Panc1 (cell line): ENCODE measurements at regions not wholly inside any gene's neighbourhood (a gene's known extent, or its start where the extent isn't known, plus 50 kb on each side); places are given as distances from the start of the nearest gene placed in this dataset.

Source experiments
- ATAC-seq: fragments of 200-7000 bp; cut with Tn5 transposase; 2 replicates; pipeline ENCODE4 v1.9.1; 2020; ENCODE audit warnings: mild to moderate bottlenecking, moderate library complexity
- BruUV-seq: library from RNA; stranded (reverse); fragments of 400-500 nt; replicated peaks from 2 replicates; lab custom pipeline; 2021; lab: Mats Ljungman, UMichigan
- CTCF ChIA-PET: fragments of 300-600 bp; sonication (Branson Sonifier 250); formaldehyde crosslinking; loops from one replicate; lab custom pipeline; 2022; ENCODE audit warnings: antibody characterized with exemption; lab: Charles Lee
- POLR2A ChIA-PET: fragments of 300-600 bp; sonication (Branson Sonifier 250); formaldehyde crosslinking; loops from one replicate; lab custom pipeline; 2022; ENCODE audit warnings: antibody characterized with exemption; lab: Charles Lee
- DNase-seq: peaks from one replicate; pipeline ENCODE4 v3.0.0-alpha.2; 2010; ENCODE audit warnings: low read depth, low spot score
- H3K27ac ChIP-seq: 2 replicates; pipeline ENCODE4 v1.5.1; 2011; ENCODE audit warnings: mild to moderate bottlenecking, low read length, inconsistent platforms
- H3K27me3 ChIP-seq: fragments of 200-500 bp; sonication (Bioruptor generic); 2 replicates; pipeline ENCODE4 v1.6.0; 2014; ENCODE audit warnings: low read length, inconsistent platforms; ENCODE audit not compliant: control insufficient read depth, insufficient read depth
- H3K36me3 ChIP-seq: fragments of 200-500 bp; sonication (Bioruptor generic); 2 replicates; pipeline ENCODE4 v1.5.1; 2014; ENCODE audit warnings: inconsistent platforms, mild to moderate bottlenecking, low read length, moderate library complexity; ENCODE audit not compliant: control insufficient read depth, insufficient read depth
- H3K4me1 ChIP-seq: 2 replicates; pipeline ENCODE4 v1.5.1; 2011; ENCODE audit warnings: inconsistent platforms, mild to moderate bottlenecking, low read length, moderate library complexity; ENCODE audit not compliant: control insufficient read depth, insufficient read depth
- H3K4me3 ChIP-seq, 2 experiments: 2 replicates each; pipeline ENCODE4 v1.5.1; 2011 to 2012; ENCODE audit warnings: low read depth in 2 of 2, low read length in 2 of 2, mild to moderate bottlenecking in 2 of 2, inconsistent platforms in 1 of 2, moderate library complexity in 1 of 2
- H3K9me3 ChIP-seq: fragments of 200-500 bp; sonication (Bioruptor generic); 2 replicates; pipeline ENCODE4 v1.5.1; 2014; ENCODE audit warnings: low read depth, mild to moderate bottlenecking, inconsistent platforms, low read length, moderate library complexity; ENCODE audit not compliant: control insufficient read depth, insufficient read depth
- CTCF ChIP-seq: fragments of 450-650 bp; IDR thresholded peaks from 2 replicates; pipeline ENCODE4 v1.5.1; 2017; ENCODE audit warnings: mild to moderate bottlenecking
- POLR2AphosphoS5 ChIP-seq: IDR thresholded peaks from 2 replicates; pipeline ENCODE4 v1.6.1; 2012; ENCODE audit warnings: mild to moderate bottlenecking, low read depth, low read length, moderate library complexity
- REST ChIP-seq, 2 experiments: IDR thresholded peaks; 2 replicates each; pipeline ENCODE4 v1.6.1; 2011 to 2012; ENCODE audit warnings: low read depth in 2 of 2, control low read depth in 1 of 2, low read length in 1 of 2, mild to moderate bottlenecking in 1 of 2, moderate library complexity in 1 of 2; ENCODE audit not compliant: insufficient read depth in 1 of 2
- SIN3A ChIP-seq: IDR thresholded peaks from 2 replicates; pipeline ENCODE4 v1.6.1; 2012; ENCODE audit warnings: low read depth, mild to moderate bottlenecking, low read length, moderate library complexity, borderline replicate concordance; ENCODE audit not compliant: insufficient read depth
- TCF7L2 ChIP-seq: IDR thresholded peaks from 2 replicates; pipeline ENCODE4 v1.6.1; 2011; ENCODE audit warnings: mild to moderate bottlenecking, low read depth, low read length, inconsistent platforms
- in situ Hi-C: cut with HindIII; loops from 2 replicates; pipeline ENCODE4 v1.10.0; 2016; ENCODE audit warnings: low sequenced_read_pairs, low pct_unique_long_range_greater_than_20kb
- intact Hi-C: fragments of 100-400 bp; cut with micrococcal nuclease; formaldehyde crosslinking; loops from one replicate; pipeline ENCODE4 v1.10.0; 2022; ENCODE audit not compliant: unreplicated experiment

GRCh38 chr4:175369087-175369486 is 443.0 kb downstream of the GPM6A start:
- intact Hi-C loops: no loop called here
- in situ Hi-C loops: no loop called here
- POLR2A ChIA-PET: no interaction called here
- no TSS peak for BruUV-seq
- H3K36me3 ChIP-seq: no peaks in the 10 kb centered on the region
- H3K9me3 ChIP-seq: no peaks in the 10 kb centered on the region
- no peaks in the 10 kb centered on the region for H3K4me1 ChIP-seq
- TF ChIP-seq REST (IDR thresholded peaks at IDR 0.05; ENCODE audit: insufficient read depth in 1 of 2, low read depth in 2 of 2, low read length in 1 of 2) (no peak), CTCF (no peak), TCF7L2 (no peak), POLR2AphosphoS5 (no peak), SIN3A (no peak)
- CTCF ChIA-PET: no interaction called here
- ATAC-seq (no peak), DNase-seq (no peak)
- no peaks in the 10 kb centered on the region for H3K27me3 ChIP-seq
- no peak overlapping the region for H3K27ac ChIP-seq
- H3K4me3 ChIP-seq: no peak overlapping the region

GRCh38 chr4:175371091-175371490 is 441.0 kb downstream of the GPM6A start:
- H3K4me1 ChIP-seq: no peaks in the 10 kb centered on the region
- ATAC-seq (no peak), DNase-seq (no peak)
- no peak overlapping the region for H3K4me3 ChIP-seq
- POLR2A ChIA-PET: no interaction called here
- in situ Hi-C loops (no loop called here), intact Hi-C loops (no loop called here)
- BruUV-seq: no TSS peak
- H3K9me3 ChIP-seq: no peaks in the 10 kb centered on the region
- no peak overlapping the region for H3K27ac ChIP-seq
- TF ChIP-seq CTCF (no peak), SIN3A (no peak), REST (IDR thresholded peaks at IDR 0.05; ENCODE audit: insufficient read depth in 1 of 2, low read depth in 2 of 2, low read length in 1 of 2) (no peak), TCF7L2 (no peak), POLR2AphosphoS5 (no peak)
- no peaks in the 10 kb centered on the region for H3K27me3 ChIP-seq
- CTCF ChIA-PET: no interaction called here
- H3K36me3 ChIP-seq: no peaks in the 10 kb centered on the region
